DMS53 treated with DMSO at 0.1 percent for 48 hours (cell line): ENCODE measurements at regions not wholly inside any gene's neighbourhood (a gene's known extent, or its start where the extent isn't known, plus 50 kb on each side); places are given as distances from the start of the nearest gene placed in this dataset.

Source experiments
- DNase-seq: peaks from one replicate; lab custom pipeline; 2025; ENCODE audit not compliant: unreplicated experiment; lab: John Stamatoyannopoulos, UW

DNA sequence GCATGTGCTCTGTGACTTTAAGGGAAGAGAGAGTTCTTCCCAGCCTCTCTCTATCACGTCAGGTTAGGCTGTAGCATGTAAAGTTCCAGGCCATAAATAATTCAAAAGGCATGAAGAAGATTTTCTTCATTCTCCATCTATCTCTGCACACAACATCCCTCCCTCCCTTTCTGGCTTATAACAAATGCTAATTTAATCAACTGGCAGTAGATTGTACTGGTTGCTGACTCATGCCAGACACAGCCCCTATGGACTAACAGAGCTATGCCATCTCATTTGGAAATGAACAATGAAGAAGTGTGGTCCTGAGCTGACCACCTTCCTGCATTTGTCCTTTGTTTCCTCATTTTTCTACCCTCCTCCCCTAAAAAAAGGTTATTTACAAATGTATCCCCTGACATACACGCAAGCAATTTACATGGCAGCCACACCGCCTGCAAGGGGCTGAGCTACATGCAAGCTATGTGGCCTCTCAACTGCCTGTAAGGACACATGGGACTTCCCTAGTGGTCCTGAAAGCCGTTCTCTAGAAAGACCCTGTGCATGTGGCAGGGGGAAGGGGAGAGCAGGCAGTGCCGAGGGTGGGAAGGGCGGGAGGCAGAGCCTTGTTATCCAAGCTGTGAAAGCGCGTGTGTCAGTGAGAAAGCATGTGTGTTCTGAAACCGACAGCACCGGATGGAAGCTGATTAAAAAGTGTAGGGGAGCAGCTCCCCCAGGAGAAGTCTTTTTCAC, 90.9 kb upstream of the KLF7 start:
- no peak for DNase-seq

DNA sequence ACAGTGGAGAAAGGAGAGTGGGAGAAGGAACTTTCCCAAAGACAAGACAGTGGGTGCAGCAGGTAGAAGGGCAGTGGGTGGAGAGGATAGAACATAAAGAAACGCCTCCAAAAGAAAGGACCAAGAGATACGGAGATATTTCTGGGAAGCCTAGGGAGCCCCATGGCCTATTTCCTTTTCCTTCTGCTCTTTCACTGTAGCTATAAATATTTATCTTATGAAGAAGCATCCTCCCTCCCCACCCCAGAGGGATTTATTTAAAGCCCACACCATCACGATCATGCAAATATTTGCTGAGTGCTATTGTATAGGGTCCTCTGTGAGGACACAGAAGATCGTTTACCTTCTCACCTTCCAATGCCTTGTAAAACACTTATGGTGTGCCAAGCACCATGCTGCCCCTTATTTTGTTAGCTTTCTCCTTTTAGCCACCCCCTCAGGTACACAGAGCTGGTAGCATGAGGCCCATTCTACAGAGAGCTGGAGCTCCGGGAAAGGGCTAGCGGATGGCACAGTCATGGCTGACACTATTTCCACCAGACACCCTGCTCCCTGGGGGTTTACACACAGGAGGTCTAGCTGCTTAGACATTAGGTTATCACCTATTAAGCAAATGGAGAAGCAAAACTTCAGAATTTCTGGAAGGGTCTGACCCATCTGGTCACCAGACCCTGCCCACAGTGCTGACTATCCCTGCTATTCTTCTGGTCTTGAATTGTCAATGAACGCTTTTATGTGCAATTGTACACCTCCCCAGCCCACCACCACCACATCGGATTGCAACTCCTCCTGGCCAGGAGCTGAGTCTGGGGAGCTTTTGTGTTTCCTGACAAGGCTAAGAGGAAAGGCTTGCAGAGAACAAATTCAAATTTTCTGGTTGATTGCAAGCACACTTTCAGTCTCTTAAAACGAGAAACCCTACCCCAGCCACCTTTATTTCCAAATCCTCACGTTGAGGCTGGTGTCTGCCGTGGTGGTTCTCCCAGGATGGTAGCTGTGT, 91.8 kb upstream of the KLF7 start:
- DNase-seq = peak; percentile 39

DNA sequence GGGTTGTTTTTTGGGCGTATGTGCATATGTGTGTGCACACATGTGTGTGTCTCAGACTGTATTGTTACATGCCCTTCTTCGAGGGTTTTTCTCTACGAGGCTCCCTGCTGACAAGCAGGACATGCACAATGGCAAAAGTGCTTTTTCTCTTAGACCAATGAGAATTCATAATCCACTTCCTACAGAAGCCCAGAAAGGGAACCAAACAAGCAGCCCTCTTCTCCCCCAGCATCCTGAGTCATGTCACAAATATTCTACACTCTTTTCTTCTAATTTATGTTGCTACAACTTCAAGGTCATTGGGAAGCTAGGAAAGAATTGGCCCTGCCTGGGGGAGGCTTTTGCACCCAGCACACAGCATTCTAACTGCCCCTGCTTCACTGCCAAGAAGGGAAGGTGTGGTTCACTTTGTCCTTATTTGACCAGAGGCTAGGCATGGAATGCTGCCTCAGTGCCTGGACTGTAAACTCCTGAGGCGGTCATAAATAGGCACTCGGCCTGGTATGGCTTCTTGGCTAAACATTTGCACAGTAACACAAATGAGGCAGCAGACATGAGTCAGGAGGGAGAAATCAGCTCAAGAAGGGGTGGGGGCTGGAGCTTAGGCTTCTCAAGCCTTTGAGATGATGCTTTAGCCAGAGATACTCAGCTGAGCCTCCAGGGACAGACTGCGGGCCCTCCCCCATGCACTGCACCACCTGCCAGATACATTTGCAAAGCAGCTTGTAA, 92.7 kb upstream of the KLF7 start:
- DNase-seq = peak; percentile 11

DNA sequence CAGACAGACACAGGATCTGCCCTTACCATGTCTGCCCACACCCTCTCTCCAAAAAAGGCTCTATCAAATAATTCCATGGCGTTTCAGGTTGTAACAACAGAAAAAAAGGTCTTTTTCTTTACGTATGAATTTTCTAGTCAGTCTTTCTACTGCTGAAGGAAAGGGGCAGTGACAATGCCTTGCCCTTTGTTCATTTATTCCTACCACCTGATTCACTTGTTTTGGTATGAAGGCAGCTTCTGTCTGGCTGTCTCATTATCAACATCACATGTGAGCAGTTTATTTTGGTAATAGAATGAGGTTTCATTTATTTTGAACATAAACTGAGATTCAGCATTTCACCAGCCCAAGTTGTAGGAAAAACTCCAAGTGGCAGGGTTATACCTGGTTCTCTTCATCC, 94.3 kb upstream of the KLF7 start:
- no peak for DNase-seq

DNA sequence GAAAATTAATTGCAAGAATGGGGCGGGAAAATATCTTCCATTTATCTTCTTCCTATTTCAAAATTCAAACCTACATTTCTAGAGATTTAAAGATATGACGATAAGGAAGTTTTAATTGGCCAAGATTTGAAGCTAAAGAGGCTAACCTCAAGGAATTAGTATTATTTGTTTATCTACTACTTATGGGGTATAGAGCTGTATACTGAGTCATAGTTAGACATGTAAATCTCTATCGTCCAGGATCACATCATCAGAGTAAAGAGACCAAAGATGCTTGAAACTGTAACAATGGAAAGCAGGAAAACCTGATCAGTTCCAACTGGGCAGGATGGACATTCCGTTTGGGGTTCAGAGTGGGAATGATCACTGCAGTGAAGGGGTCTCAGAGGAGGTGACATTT, 95.2 kb upstream of the KLF7 start:
- DNase-seq = no peak

DNA sequence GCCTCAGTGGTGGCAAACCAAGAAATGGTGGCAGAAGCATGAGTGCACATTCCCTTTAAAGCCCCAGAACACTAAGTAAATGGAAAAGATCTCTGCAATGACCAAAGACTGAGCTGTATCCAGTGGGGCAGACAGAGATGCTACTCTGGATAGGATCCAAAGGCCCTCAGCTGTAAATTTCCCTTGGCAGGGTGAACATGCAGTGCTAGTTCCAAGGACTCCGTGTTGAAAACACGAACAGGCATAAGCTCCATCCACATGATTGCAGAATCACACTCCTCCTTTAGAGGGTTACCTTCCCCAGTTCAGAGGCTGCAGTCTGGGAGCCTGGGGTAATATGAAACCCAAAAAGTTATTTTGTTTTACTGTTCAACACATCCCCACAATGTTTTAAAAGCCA, 98.6 kb upstream of the KLF7 start:
- no peak for DNase-seq

DNA sequence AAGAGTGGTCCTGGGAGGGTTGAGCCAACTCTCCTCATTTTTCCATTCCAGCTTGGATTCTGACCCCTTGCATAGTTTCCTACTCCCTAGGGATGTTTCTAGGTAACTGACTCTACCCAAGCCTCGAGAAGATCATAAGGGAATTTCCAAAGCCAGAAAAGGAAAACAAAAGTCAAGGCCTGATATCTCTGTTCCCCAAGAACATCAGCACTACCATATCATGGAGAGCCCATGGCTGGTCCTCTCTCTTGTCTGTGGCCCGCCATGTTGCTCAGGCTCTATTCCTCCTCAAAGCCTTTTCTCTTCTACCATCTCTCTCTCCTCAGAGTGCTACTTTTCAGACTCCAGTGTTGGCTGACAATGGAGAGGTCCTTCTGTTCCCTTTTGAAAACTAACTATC, 99.6 kb upstream of the KLF7 start:
- DNase-seq = no peak

DNA sequence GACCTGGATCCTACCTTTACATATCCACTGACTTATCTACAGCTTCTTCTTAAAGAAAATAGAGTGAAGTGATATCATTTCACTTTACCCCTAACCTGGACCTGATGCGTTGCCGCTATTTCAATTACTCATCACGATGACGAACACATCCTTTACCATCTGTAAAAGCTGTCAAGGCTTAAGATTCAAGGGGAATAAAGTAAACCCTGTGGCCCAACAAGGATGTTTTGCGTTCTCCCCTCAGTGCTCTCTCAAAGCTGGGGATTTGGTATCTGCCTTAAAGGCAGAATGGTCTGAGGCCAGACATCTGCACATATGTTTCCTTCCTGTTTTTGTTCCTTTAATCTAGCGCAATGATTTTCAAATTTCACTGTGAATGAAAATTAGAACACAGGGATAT, 100.1 kb upstream of the KLF7 start:
- no peak for DNase-seq

DNA sequence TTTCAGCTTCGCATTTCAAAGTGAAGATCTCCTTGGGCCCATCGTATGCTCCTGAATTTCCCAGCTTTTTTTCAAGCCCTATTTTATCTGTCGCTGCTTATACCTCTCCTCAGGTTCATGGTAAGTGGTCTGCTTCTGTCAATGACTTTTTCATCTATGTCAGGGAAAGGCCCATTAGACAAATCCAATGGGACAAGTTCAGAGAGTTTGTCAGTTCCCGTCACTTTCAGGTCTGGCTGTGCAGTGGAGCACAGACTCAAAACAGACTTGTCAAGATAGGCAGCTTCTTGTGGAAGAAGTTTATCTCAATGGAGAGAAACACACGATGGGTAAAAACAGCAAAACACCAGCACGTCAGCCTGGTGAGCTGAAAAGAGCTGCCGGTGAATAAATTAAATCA, 100.9 kb upstream of the KLF7 start:
- DNase-seq = no peak

DNA sequence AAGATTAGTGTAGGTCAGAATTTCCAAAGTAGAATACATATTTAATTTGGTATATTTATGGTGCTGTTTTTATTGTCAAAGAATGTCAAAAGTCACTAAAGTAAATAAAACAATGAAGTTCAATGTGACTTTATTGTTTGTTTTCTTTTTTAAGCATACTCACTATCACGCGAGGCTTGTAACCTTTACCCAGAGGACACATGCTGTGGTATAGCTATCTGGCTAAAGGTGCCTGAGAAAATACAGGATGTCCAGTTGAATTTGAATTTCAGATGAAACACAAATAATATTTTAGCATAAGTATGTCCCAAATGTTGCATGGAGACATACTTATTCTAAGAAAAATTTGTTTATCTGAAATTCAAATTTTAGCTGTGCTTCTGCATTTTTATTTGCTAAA, 103.3 kb upstream of the KLF7 start:
- no peak for DNase-seq

DNA sequence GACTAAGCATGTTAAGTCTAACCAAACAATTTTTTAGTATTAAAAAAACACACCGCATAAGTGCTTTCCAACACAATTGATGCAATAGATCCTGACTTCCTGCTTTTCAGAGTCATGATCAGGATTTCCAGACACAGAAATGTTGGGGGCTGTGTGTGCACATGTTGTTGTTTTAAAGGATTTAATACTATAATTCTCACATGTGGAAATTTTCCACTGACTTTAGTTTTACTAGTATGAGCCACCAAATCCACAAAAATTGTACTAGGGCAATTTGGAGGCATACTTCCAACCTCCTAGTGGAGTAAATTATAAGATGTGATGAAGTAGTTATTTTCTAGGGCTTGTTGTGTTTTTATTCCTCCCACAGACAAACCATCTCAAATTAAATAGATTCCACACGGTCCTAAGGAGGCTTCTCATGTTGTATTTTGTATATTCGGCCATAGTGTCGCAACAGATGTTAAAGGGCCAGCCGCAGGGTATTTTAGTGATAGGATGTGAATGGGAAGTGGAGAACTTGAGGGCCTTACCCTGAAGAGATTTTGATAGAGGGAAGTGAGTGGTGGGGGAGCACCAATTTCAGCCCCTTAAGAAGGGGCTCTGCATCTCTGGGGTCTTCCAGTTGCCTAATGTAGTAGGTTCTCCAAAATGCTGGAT, 108.9 kb upstream of the KLF7 start:
- no peak for DNase-seq

DNA sequence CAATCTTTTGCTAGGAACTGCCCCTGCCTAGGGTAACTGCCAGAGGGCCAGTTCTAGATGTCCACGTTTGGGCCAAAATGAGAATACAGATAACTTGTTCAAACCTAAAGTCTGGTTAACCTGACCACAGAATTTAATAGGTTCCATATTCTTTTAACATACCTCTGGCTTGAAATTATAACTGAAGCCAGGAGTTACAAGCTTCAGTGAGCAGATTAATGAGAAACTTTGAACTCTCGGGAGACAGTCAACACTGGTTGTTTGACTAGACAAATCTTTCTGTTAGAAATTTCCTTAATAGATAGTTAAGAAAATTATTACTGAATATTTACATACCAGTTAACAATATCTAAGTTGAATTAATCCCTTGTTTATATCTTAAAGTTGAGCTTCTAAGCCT, 110.0 kb upstream of the KLF7 start:
- no peak for DNase-seq

DNA sequence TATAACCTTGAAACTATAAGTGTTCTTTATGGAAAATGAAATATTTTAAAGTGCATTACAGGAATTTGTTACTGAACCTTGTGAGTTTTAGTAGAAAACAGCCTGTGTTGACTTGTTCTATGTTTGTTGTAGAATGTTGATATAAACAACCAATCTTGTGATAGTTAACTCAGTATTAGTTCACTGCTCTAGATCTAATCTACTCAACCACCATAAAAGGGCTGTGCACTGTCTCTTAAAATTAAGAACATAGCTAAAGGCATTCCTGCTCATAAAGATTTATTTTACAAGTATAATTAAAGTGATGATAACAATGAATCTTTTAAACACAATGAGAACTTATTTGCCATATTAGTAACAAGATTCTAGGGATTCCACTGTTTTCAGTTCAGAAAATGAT, 110.5 kb upstream of the KLF7 start:
- DNase-seq = no peak

DNA sequence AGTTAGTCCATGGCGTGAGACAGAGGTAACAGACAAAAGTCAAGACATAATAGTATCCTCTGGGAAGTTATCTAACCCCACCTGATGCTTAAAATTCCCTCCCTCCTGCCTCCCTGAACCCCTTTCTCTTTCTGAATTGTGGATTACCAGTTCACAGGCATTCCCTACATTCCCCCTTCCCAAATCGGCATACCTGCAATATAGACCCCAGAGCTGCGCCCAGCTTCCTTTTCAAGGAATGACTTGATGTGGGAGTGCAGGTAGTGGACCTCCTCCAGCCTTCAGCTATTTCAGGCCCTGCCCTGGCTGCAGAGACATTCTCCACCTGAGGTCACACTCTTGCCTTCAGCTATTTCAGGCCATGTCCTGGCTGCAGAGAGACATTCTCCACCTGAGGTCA, 111.1 kb upstream of the KLF7 start:
- no peak for DNase-seq

DNA sequence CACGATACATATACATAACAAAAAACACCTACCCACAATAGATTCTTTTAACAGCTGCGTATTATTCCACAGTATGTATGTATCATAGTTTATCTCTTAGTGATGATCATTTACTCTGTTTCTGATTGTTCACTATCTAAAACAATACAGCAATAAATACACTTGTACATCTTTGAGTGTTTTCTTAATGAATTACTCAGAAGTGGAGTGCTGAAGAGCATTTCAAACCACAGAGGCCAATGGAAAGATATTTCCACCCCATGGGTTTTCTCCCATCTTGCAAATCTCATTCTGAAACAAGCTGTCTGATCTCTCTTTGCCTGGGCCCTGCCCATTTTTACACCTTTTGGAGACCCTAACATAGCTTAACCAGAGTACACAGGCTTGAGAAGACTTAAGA, 113.8 kb upstream of the KLF7 start:
- DNase-seq = no peak

DNA sequence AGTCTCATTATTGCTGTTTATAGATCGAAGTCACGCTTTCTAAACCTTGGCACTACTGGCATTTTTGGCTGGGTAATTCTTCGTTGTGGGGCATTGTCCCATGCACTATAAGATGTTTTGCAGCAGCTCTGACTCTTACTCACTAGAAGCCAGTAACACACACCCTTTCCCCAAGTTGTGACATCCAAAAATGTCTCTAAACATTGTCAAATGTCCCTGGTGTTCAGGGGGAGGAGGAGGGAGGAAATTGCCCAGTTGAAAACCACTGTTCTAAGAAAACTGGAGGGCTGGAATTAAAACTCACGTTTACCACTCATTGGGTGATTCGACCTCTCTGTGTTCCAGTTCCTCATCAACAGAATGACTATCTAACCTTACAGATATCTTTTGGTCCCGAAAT, 115.7 kb upstream of the KLF7 start:
- no peak for DNase-seq

DNA sequence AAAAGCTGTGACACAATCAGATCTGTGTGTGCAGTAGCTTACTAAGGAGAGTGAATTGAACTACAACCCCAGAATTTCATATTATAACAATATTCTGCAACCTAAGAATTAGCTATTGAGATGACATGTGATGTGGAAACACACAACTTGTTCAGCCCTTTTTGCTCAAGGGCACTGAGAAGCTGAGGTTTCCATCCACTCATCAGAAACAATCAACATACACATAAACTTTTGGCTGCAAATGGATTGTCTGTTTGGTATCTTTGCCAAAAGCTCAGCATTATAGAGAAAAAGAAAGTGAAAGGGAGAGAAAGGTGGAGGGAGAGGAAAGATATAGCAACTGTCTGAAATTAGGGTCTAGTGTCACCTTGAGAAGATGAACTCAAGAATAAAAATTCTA, 117.2 kb upstream of the KLF7 start:
- DNase-seq = no peak

DNA sequence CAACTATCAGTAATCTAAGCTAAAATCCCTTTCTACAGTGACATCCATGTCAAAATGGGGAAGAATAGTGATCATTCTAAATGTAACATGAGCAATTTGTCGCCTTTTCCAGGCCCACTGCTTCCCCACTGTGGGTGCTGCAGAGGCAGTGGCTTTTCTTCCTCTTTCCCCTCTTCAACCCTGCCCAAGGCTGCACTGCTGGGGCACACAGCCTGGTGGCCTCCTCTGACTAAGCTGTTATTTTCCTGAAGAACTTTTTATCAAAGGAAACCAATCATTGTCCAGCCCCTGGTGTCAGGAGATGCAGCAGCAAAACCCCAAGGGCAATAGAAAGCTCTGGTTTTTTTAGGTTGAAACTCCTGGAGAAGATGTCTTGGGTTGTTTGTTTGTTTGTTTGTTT, 117.6 kb upstream of the KLF7 start:
- no peak for DNase-seq

DNA sequence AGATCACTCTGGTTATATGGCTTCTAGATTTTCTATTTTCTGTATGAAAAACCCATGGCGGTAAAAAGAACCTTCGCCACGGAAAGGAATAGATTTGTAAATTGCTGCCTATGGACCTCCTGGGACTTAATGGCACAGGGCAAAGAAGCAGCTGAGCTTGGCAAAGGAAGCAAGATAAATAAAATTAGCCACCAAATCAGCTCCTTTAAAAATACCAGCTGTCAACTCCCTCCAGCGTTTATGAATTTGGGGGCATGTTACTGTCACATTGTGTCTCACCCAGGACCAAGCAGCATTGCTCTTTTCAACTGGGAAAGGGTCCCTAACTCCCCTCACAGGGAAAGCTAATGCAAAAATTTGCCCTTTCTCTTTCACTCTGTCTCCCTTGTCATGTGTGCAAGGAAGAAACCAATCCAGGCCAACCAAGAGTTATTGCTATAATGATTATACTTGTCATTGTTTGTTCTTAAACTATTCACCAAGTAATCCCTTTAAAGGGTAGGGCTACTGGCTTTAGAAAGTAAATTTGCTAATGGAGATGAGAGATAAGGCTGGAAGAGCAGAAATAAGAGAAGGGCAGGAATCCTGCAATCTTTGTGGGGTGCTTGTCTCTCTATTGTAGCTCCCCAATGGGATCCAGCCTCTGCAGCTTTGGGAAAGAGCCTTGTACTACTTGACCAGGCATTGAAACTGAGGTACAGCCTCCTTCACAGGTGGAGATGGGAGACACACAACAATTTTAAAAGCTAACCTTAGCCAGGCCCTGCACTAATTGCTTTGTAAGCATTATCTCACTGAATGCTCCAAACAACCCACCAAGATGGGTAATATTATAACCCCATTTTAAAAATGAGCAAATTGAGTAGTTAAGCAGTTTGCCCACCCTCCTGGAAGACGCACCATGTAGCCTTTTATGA, 119.1 kb upstream of the KLF7 start:
- no peak for DNase-seq

DNA sequence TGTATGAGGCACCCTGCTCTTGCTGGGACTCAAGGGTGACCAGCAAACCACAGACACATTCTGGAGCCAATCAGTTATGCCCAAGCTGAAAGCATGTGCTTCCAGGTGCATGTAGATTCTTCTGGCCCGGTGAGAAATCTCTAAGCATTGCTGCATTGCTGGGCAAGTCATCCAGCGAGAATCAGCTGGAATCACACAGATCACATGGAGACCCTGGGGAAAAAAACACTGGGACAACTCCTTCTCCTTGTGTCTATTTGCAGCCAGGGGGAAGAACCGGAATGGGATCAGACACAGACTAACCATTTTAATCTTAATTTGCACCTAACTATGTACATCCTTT, 119.7 kb upstream of the KLF7 start:
- no peak for DNase-seq
